ENCODE measurements at regions not wholly inside any gene's neighbourhood (a gene's known extent, or its start where the extent isn't known, plus 50 kb on each side); places are given as distances from the start of the nearest gene placed in this dataset.
"Not testable (repeated sequence)": the region's sequence is repeated elsewhere in the genome, so short reads cannot be mapped to it uniquely, and the experiment has no call there.

DNA sequence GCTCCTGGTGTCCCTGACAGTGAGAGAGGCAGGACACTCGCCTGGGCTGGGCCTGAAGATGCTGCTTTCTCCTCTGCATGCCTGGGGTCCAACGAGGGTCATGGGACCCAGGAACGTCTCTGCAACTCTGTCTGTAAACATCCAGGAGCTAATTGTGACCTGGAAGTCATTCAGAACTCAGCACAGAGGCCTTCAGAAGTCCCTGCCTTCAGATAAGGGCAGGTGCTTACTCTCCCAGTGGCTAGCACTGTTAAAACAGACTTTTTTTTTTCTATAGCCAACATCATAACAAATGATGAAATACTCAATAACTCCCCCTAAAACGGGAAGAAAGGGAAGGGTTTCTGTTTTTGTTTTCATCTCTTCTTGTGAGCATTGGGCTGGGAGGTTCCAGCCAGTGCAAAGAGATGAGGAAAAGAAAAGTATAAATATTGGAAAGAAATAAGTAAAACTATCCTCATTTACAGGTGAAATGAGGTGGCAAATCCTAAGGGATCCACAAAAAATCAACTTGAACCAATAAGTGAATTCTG, 118.3 kb upstream of the FAM20C start:
- H3K27me3 Mint-ChIP-seq; H3K4me1 Mint-ChIP-seq; H3K36me3 Mint-ChIP-seq (ENCODE audit: low read depth); intact Hi-C loops (cut with DNase I, micrococcal nuclease); H3K4me3 Mint-ChIP-seq; CTCF ChIA-PET; H3K9me3 Mint-ChIP-seq (ENCODE audit: low read depth); ATAC-seq; DNase-seq; POLR2A ChIA-PET; H3K27ac Mint-ChIP-seq: not testable (repeated sequence)

DNA sequence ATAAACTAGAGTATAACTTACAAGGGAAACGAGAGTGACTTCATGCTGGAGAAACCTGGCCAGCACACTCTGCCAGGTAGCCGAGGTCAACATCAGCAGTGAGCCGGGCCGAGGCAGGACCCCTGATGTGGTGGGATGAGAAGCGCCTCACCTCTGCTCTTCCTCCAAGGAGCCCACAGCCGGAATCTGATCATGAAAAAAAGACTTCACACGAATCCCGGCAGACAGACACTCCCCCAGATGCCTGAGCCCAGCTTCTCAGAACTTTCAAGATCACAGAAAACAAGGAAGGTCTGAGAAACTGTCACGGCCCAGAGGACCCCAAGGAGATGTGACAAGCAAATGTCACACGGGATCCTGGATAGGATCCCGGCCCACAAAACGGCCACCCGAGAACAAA, 116.9 kb upstream of the FAM20C start:
- H3K36me3 Mint-ChIP-seq (ENCODE audit: low read depth); H3K27ac Mint-ChIP-seq; DNase-seq; H3K9me3 Mint-ChIP-seq (ENCODE audit: low read depth); H3K4me1 Mint-ChIP-seq; H3K4me3 Mint-ChIP-seq; intact Hi-C loops (cut with DNase I, micrococcal nuclease); ATAC-seq; POLR2A ChIA-PET; CTCF ChIA-PET; H3K27me3 Mint-ChIP-seq: not testable (repeated sequence)

DNA sequence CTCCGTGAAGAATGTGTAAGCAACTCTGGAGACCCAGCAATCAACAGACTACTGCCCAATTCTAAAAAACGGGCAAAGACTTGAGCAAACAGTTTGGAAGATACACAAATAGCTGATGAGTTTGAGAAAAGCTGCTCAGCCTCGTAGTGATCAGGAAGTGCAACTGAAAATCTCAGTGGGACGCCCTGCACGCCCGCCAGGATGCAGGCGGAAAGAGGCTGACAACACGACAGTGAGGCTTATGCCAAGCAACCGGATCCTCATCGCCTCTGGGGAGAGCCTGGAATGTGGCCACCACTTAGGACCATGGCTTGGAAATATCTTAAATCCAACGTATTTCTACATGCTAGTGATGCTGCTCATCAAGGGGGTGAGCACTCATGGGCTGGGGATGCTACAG, 116.2 kb upstream of the FAM20C start:
- POLR2A ChIA-PET; H3K27ac Mint-ChIP-seq; H3K27me3 Mint-ChIP-seq; CTCF ChIA-PET; H3K4me3 Mint-ChIP-seq; intact Hi-C loops (cut with DNase I, micrococcal nuclease); ATAC-seq; H3K9me3 Mint-ChIP-seq (ENCODE audit: low read depth); H3K4me1 Mint-ChIP-seq; DNase-seq; H3K36me3 Mint-ChIP-seq (ENCODE audit: low read depth): not testable (repeated sequence)

DNA sequence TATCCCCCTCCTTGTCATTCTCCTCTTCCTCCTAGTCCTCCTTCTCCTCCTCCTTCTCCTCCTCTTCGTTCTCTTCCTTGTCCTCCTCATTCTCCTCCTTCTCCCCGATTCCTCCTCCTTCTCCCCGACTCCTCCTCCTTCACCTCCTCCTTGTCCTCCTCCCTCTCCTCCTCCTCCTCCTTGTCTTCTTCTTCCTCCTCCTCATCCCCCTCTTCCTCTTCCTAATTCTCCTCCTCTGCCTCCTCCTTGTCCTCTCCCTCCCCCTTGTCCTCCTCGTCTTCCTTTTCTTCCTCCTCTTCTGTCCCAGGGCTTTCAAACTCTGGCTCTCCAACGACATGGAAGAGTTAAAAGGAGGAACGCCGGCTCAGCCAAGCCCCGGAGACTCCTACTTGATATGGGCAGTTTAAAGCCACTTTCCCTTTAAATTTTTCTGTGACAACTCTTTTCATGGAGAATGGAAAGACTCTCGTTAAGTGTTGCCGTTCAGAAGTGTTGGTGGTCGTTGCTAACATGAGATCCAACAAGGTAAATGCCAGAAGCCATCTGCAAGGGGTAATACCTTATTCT, 115.5 kb upstream of the FAM20C start:
- CTCF ChIA-PET = not testable (repeated sequence)

DNA sequence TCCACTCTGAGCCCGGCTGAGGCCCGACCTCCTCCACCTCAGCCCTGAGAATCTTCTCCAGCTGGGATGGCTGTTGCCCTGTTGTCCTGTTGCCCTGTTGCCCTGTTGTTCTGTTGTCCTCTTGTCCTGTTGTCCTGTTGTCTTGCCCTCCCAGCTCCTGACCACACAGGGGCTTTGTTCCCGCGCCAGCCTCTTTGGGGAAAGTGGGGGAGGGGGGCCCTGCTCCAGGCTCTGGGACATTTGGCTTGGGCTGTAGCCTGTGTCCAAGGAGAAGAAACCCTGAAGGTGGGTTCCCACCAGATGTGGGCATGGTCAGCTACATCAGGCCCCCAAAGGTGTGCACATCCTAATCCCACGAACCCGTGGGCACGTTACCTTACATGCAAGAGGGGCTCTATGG, 113.5 kb upstream of the FAM20C start:
- H3K4me1 Mint-ChIP-seq; CTCF ChIA-PET; ATAC-seq; H3K4me3 Mint-ChIP-seq; H3K9me3 Mint-ChIP-seq (ENCODE audit: low read depth); H3K27ac Mint-ChIP-seq; DNase-seq; POLR2A ChIA-PET; intact Hi-C loops (cut with DNase I, micrococcal nuclease); H3K27me3 Mint-ChIP-seq; H3K36me3 Mint-ChIP-seq (ENCODE audit: low read depth): not testable (repeated sequence)

More for the DNA sequence above, 115.5 kb upstream of the FAM20C start:
- H3K4me1 Mint-ChIP-seq; H3K27me3 Mint-ChIP-seq; H3K4me3 Mint-ChIP-seq; H3K9me3 Mint-ChIP-seq (ENCODE audit: low read depth); POLR2A ChIA-PET; ATAC-seq; DNase-seq; intact Hi-C loops (cut with DNase I, micrococcal nuclease); H3K27ac Mint-ChIP-seq; H3K36me3 Mint-ChIP-seq (ENCODE audit: low read depth): not testable (repeated sequence)

DNA sequence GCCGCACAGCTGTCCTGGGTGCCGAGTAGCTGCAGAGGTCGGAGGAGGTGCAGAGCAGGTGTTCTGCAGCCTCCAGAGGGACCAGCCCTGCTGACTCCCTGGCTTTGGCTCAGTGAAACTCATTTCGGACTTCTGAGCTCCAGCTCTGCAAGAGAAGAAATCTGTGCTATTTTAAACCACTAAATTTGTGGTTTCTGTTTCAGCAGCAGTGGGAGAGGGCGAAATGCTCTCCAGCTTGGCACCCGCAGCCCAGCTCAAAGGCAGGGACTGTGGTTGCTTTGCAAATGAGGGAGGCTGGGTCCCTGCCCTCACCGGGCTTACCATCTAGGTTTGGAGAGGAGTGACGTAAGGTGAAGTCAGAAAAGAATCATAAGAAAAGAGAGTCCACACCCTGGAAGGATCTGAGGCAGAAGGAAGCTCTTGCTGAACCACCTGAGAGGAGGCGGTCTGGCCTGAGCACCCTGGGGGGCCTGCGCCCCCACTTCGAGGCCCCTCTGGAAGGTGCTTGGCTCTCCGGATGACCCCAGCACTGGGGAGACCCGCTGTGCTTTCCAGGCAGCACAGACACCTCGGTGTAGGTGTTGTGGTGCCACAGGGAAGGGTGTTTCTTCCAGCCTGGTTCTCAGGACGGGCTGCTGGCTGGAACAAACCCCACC, 112.8 kb upstream of the FAM20C start:
- POLR2A ChIA-PET; H3K4me3 Mint-ChIP-seq; DNase-seq; H3K4me1 Mint-ChIP-seq; H3K36me3 Mint-ChIP-seq (ENCODE audit: low read depth); intact Hi-C loops (cut with DNase I, micrococcal nuclease); H3K27me3 Mint-ChIP-seq; H3K9me3 Mint-ChIP-seq (ENCODE audit: low read depth); ATAC-seq; CTCF ChIA-PET; H3K27ac Mint-ChIP-seq: not testable (repeated sequence)

DNA sequence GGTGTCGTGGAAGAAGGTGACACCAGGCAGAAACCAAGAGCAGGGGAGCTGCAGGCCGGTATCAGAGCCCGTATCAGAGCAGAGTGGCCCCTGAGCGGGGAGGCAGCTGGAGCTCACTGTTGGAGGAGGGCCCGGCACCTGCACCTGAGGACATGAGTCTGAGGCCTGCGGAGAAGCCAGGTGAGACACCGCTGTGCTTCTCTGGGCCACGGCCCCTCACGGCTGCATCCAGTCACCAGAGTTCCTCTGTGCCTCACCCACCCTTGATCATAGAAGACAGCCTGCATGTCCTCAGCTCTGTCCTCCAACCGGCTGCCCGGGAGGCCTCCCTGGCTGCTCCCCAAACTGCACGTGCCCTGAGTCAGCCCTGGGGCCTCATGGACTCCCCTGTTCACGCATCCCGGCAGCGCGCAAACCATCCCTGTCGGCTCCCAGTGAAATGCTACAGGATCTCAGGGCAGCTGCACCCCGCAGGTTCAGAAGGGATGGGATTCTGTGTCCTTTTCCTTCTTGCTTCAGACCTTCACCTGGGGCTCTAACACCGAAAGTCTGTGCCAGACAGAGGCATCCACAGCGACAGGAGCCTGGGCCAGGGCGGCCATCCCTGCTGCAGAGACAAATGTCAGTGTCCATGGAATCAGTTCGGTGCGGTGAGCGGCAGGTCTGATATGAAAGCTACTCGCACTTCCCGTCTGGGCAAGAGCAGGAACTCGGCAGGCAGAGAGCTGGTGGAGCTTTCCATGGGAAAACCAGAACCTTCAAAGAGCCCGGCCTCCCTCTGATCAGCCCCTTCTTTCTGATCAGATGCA, 111.9 kb upstream of the FAM20C start:
- ATAC-seq (no peak), DNase-seq (no peak)
- no peaks in the 10 kb centered on the region for H3K36me3 Mint-ChIP-seq (ENCODE audit: low read depth)
- CTCF ChIA-PET = no interaction called here
- intact Hi-C loops (cut with DNase I, micrococcal nuclease) = no loop called here
- POLR2A ChIA-PET = no interaction called here
- no peak overlapping the region for H3K27ac Mint-ChIP-seq
- no peaks in the 10 kb centered on the region for H3K27me3 Mint-ChIP-seq
- H3K4me3 Mint-ChIP-seq = no peak overlapping the region
- no peaks in the 10 kb centered on the region for H3K4me1 Mint-ChIP-seq
- H3K9me3 Mint-ChIP-seq (ENCODE audit: low read depth) = no peaks in the 10 kb centered on the region

DNA sequence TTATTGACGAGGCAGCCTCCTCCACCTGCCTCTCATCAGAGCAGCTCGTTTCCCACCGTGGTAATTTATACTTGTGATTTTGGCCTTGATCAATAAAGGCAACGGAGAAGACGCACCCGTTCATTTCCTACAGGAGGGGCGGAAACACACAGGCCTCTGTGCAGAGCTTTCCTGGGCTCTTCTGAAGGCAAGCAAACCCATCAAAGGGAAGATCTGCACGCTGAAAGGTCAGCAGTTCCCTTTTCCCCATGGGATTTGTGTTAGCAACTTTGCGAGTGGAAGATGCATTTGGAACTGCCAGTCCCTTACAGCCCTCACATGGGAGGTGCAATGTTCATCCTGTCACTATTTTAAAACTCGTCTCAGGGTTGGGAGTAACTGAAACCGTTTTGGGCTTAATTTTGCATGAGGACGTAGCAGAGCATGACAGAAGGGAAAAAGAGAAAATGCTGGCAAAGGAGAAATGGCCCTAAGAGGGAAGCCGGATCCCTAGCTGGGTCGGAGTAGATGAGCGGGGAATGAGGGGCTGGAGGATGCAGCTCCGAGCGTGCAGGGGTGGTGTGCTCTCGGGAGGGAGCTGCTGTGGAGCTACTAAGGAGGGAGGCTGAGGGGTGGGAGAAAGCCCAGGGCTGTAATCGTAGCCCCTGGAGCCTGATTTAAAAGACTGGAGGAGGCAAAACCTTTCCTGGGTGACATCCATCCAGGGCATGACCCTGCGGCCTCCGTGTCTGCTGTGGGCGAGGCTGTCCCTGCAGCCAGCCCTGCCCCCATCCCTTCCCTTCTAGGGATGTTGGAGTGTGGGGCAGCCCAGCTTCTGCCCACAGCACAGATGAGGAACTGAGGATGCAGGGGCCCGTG, 111.1 kb upstream of the FAM20C start:
- H3K4me3 Mint-ChIP-seq = no peak overlapping the region
- H3K36me3 Mint-ChIP-seq (ENCODE audit: low read depth) = no peaks in the 10 kb centered on the region
- no peaks in the 10 kb centered on the region for H3K27me3 Mint-ChIP-seq
- intact Hi-C loops (cut with DNase I, micrococcal nuclease) = no loop called here
- ChIA-PET POLR2A (no interaction called here), CTCF (interaction anchor here (0.6 kb wide), 1 partner anchor 149 kb away, joined by 3 read pairs; no protein-coding TSS in a partner anchor)
- H3K9me3 Mint-ChIP-seq (ENCODE audit: low read depth) = no peaks in the 10 kb centered on the region
- DNase-seq = no peak
- no peak overlapping the region for H3K27ac Mint-ChIP-seq
- H3K4me1 Mint-ChIP-seq = no peaks in the 10 kb centered on the region
- no peak for ATAC-seq

DNA sequence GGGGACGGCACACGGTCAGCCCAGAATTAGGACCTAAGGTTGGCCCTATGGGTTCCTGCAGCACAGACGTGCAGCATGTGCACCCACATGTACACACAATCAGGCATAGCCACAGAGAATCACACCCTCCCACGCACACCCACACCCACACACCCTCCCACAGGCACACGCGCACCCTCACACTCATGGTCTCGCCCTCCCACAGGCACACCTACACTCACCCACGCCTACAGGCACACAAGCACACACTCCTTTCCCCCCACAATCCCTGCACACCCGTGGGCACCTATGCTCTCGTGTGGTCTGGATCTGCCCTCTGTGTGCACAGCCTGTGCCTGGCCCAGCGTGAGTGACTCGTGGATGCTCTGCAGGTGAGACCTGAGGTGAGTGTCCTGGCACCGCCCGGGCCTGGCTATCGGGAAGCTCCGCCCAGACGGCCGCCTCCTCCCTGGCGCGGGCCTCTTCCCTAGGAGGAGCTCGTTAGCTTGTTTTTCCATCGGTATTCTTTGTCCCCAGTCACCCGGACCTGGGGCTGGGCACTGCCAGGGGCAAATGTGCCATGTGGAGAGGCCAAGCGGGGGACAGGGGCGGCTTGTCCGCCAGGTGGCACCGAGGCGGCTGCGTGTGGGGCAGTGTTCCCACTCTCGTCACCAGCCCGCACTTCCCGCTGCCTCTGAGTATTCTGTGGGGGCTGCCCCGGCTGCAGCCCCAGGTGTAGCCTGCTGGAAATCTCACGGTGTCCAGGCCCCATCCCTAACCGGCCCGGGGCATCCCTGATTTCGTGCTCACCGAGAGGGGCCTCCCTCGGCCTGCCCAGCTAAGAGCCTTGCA, 110.2 kb upstream of the FAM20C start:
- CTCF ChIA-PET = interaction anchor here (0.6 kb wide), 1 partner anchor 149 kb away, joined by 3 read pairs; no protein-coding TSS in a partner anchor
- no peak for DNase-seq
- Mint-ChIP-seq H3K9me3 (ENCODE audit: low read depth) (no peaks in the 10 kb centered on the region), H3K36me3 (ENCODE audit: low read depth) (no peaks in the 10 kb centered on the region), H3K4me3 (no peak overlapping the region), H3K27me3 (no peaks in the 10 kb centered on the region), H3K27ac (no peak overlapping the region), H3K4me1 (no peaks in the 10 kb centered on the region)
- intact Hi-C loops (cut with DNase I, micrococcal nuclease) = no loop called here
- no peak for ATAC-seq
- POLR2A ChIA-PET = no interaction called here

DNA sequence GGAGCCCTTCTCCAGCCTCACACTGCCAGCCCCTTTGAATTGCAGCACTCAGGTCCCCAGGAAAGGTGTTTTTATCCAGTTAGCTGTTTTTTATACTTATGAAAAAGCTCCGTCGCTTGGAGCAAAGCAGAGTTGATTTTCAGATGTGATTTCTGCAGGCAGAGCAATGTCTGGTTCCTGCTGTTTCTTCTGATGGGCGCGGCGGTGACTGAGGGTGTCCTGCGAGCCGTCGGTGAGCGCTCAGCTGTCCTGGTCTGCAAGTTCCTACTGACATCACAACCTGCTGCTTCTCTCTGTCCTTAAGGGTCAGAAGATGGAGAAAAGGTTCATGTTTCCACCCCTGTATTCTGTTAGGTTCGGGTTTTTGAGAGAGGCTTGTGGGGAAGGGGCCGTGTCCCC, 109.6 kb upstream of the FAM20C start:
- ChIA-PET POLR2A (no interaction called here), CTCF (no interaction called here)
- Mint-ChIP-seq H3K36me3 (ENCODE audit: low read depth) (no peaks in the 10 kb centered on the region), H3K9me3 (ENCODE audit: low read depth) (no peaks in the 10 kb centered on the region), H3K4me1 (no peaks in the 10 kb centered on the region), H3K4me3 (no peak overlapping the region), H3K27me3 (no peaks in the 10 kb centered on the region), H3K27ac (no peak overlapping the region)
- intact Hi-C loops (cut with DNase I, micrococcal nuclease) = no loop called here
- DNase-seq (no peak), ATAC-seq (no peak)

DNA sequence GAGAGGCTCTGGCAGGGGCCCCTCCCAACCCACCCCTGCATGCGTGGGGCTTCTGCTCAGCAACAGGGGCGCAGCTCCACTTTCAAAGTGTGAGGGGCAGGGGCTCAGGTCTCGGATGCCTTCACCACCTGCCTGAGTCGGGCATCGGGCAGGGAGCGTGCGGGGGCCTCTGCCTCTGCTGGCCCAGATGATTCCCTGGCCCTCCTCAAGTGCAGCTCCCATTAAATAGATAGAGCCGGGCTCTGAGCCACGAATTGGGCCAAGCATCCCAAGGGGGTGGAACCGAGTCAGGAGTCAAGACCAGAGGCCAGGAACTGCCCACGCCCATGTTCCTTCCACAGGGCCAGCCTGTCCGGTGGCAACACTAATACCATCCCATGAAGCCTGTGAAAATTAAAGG, 108.9 kb upstream of the FAM20C start:
- no peak for DNase-seq
- Mint-ChIP-seq H3K4me3 (no peak overlapping the region), H3K27me3 (no peaks in the 10 kb centered on the region), H3K27ac (no peak overlapping the region), H3K36me3 (ENCODE audit: low read depth) (no peaks in the 10 kb centered on the region), H3K4me1 (no peaks in the 10 kb centered on the region), H3K9me3 (ENCODE audit: low read depth) (no peaks in the 10 kb centered on the region)
- intact Hi-C loops (cut with DNase I, micrococcal nuclease) = no loop called here
- POLR2A ChIA-PET = no interaction called here
- CTCF ChIA-PET = no interaction called here
- no peak for ATAC-seq
